Brain microvascular endothelial cell (primary cell): ENCODE measurements at regions not wholly inside any gene's neighbourhood (a gene's known extent, or its start where the extent isn't known, plus 50 kb on each side); places are given as distances from the start of the nearest gene placed in this dataset.

Experiments used
- DNase-seq: peaks from one replicate; pipeline ENCODE4 v3.0.0-alpha.2; 2020
- H3K27ac ChIP-seq: fragments of 250-450 bp; sonication (Bioruptor Pico); 2 replicates; pipeline ENCODE4 v1.5.1; 2020; ENCODE audit warnings: mild to moderate bottlenecking, moderate library complexity
- H3K27me3 ChIP-seq: fragments of 250-450 bp; sonication (Bioruptor Pico); replicated peaks from 2 replicates; pipeline ENCODE4 v1.5.1; 2020; ENCODE audit warnings: mild to moderate bottlenecking
- H3K36me3 ChIP-seq: fragments of 250-450 bp; sonication (Bioruptor Pico); replicated peaks from 2 replicates; pipeline ENCODE4 v1.5.1; 2020; ENCODE audit warnings: mild to moderate bottlenecking
- H3K4me3 ChIP-seq: 2 replicates; pipeline ENCODE4 v1.5.1; 2011; ENCODE audit warnings: low read depth, mild to moderate bottlenecking, control low read depth, low read length, moderate library complexity
- CTCF ChIP-seq: IDR thresholded peaks from 2 replicates; pipeline ENCODE4 v1.5.1; 2011; ENCODE audit warnings: low read depth, mild to moderate bottlenecking, moderate library complexity, low read length, control low read depth, inconsistent platforms; ENCODE audit errors: missing control alignments
- in situ Hi-C: cut with HindIII; loops from 2 replicates; pipeline ENCODE4 v1.10.0; 2017; ENCODE audit warnings: low sequenced_read_pairs, low pct_ligation_motif_present

- in situ Hi-C loops = no loop called here
- no peak for TF ChIP-seq CTCF
- H3K27ac ChIP-seq = no peak overlapping the region
- H3K27me3 ChIP-seq = no peaks in the 10 kb centered on the region
- no peak overlapping the region for H3K4me3 ChIP-seq
- no peaks in the 10 kb centered on the region for H3K36me3 ChIP-seq
- no peak for DNase-seq
These were observed 289.7 kb upstream of the ID4 start for GRCh38 chr6:19547507-19547906.

- DNase-seq = no peak
- no peak for TF ChIP-seq CTCF
- Histone ChIP-seq H3K27me3 (no peaks in the 10 kb centered on the region), H3K36me3 (no peaks in the 10 kb centered on the region), H3K4me3 (no peak overlapping the region), H3K27ac (no peak overlapping the region)
- in situ Hi-C loops = no loop called here
These were observed 288.1 kb upstream of the ID4 start for GRCh38 chr6:19549109-19549508.

DNA sequence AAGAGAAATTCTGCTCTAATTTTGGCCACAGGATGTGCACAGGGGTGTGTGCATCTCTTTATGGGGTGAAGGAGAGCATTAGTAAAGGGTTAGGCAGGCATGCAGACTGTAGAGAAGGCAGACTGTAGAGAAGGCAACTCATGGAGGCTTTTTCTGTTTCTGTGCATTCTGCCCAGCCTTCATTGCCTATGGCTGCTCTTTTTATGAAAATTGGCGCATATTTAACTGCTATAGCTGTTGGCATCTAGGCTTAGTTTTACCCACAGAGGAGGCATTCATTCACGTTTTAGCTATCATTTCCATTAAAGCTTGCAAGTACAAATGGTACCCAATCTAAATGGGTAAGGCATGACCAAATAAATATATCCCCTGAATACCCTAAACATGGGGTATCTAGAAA lies 286.8 kb upstream of the ID4 start:
- TF ChIP-seq CTCF = no peak
- H3K27me3 ChIP-seq = no peaks in the 10 kb centered on the region
- DNase-seq = no peak
- no peak overlapping the region for H3K27ac ChIP-seq
- in situ Hi-C loops = no loop called here
- no peaks in the 10 kb centered on the region for H3K36me3 ChIP-seq
- no peak overlapping the region for H3K4me3 ChIP-seq

DNA sequence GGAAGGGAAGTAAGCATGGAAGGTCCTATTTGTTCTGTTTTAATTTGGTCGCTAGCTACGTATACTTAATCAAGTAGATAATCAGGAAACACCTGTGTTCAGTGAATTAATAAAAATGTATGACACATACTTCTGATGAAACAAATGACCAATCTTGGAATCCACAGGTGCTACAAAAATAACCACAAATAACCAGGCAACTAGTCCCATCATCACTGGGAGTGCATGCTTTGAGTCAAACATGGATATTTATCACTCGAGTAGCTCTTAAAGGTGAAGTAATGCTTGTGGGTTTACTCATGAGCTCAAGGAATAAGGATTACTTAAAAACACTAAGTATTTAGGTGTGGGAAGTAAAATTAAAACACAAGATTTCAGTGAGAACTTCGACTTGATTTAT lies 285.6 kb upstream of the ID4 start:
- in situ Hi-C loops = no loop called here
- Histone ChIP-seq H3K27ac (no peak overlapping the region), H3K36me3 (no peaks in the 10 kb centered on the region), H3K4me3 (no peak overlapping the region), H3K27me3 (no peaks in the 10 kb centered on the region)
- no peak for TF ChIP-seq CTCF
- DNase-seq = no peak

- no peaks in the 10 kb centered on the region for H3K27me3 ChIP-seq
- no peak overlapping the region for H3K27ac ChIP-seq
- H3K36me3 ChIP-seq = no peaks in the 10 kb centered on the region
- H3K4me3 ChIP-seq = no peak overlapping the region
- no peak for DNase-seq
- no peak for TF ChIP-seq CTCF
- in situ Hi-C loops = no loop called here
These were observed 285.1 kb upstream of the ID4 start for GRCh38 chr6:19552076-19552475.

DNA sequence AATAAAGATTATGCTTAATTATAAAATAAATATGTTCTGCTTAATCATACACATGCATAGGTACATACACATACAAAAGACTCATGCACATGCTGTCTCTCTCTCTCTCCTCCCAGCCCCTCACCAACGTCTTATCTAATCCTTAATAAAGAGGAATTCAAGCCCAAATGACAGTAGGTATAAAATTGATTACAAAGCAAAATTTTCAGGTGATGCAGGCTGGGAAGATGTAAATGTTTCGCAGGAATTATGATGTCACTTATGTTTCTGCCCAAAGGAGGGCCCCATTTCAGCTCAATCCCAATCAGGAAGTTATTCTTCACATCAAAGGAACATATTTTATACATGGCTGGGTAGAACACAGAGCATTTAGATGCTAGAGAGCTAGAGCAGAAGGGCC lies 284.6 kb upstream of the ID4 start:
- Histone ChIP-seq H3K27ac (no peak overlapping the region), H3K36me3 (no peaks in the 10 kb centered on the region), H3K27me3 (no peaks in the 10 kb centered on the region), H3K4me3 (no peak overlapping the region)
- DNase-seq = no peak
- no peak for TF ChIP-seq CTCF
- in situ Hi-C loops = no loop called here
